Calu3 (cell line): ENCODE measurements at regions not wholly inside any gene's neighbourhood (a gene's known extent, or its start where the extent isn't known, plus 50 kb on each side); places are given as distances from the start of the nearest gene placed in this dataset.

Experiments
- BruUV-seq: library from RNA; stranded (reverse); fragments of 400-500 nt; replicated peaks from 2 replicates; lab custom pipeline; 2021; lab: Mats Ljungman, UMichigan
- CTCF ChIA-PET: fragments of 300-600 bp; sonication (Branson Sonifier 250); formaldehyde crosslinking; loops from one replicate; lab custom pipeline; 2022; ENCODE audit warnings: antibody characterized with exemption; lab: Charles Lee
- DNase-seq: peaks from one replicate; pipeline ENCODE4 v3.0.0; 2022
- H3K27ac Mint-ChIP-seq: one replicate; pipeline ENCODE4 v1.8.0; 2022; ENCODE audit warnings: mixed read lengths; ENCODE audit not compliant: unreplicated experiment
- H3K27me3 Mint-ChIP-seq: one replicate; pipeline ENCODE4 v1.8.0; 2022; ENCODE audit warnings: mixed read lengths; ENCODE audit not compliant: unreplicated experiment
- H3K36me3 Mint-ChIP-seq: one replicate; pipeline ENCODE4 v1.8.0; 2022; ENCODE audit warnings: mild to moderate bottlenecking, moderate library complexity, mixed read lengths; ENCODE audit not compliant: insufficient read depth, unreplicated experiment
- H3K4me1 Mint-ChIP-seq: one replicate; pipeline ENCODE4 v1.8.0; 2022; ENCODE audit warnings: mild to moderate bottlenecking, low read depth, mixed read lengths; ENCODE audit not compliant: unreplicated experiment
- H3K4me3 Mint-ChIP-seq: one replicate; pipeline ENCODE4 v1.8.0; 2022; ENCODE audit warnings: mild to moderate bottlenecking, low read depth, moderate library complexity, mixed read lengths; ENCODE audit not compliant: unreplicated experiment
- H3K9me3 Mint-ChIP-seq: one replicate; pipeline ENCODE4 v1.8.0; 2022; ENCODE audit warnings: low read depth, mixed read lengths; ENCODE audit not compliant: unreplicated experiment
- CTCF ChIP-seq: fragments of 200-600 bp; IDR thresholded peaks from one replicate; pipeline ENCODE4 v1.8.0; 2022; ENCODE audit warnings: antibody characterized with exemption; ENCODE audit not compliant: unreplicated experiment
- intact Hi-C: fragments of 100-400 bp; cut with micrococcal nuclease; formaldehyde crosslinking; loops from one replicate; pipeline ENCODE4 v1.10.0; 2022; ENCODE audit not compliant: unreplicated experiment

- Mint-ChIP-seq H3K4me3 (no peak overlapping the region), H3K9me3 (peaks cover 5% of the 10 kb centered on the region), H3K27ac (no peak overlapping the region), H3K36me3 (no peaks in the 10 kb centered on the region), H3K4me1 (no peaks in the 10 kb centered on the region), H3K27me3 (peaks cover 7% of the 10 kb centered on the region)
- DNase-seq: no peak
- intact Hi-C loops: no loop called here
- TF ChIP-seq CTCF: no peak
- CTCF ChIA-PET: no interaction called here
- no TSS peak for BruUV-seq
Observed at GRCh38 chr4:108244606-108245005, 75.9 kb upstream of the LEF1 start.

GRCh38 chr4:108240366-108240765, 71.6 kb upstream of the LEF1 start:
- BruUV-seq: no TSS peak
- CTCF ChIA-PET: no interaction called here
- H3K9me3 Mint-ChIP-seq: no peaks in the 10 kb centered on the region
- intact Hi-C loops: no loop called here
- no peaks in the 10 kb centered on the region for H3K36me3 Mint-ChIP-seq
- H3K27me3 Mint-ChIP-seq: peaks cover 10% of the 10 kb centered on the region
- no peak overlapping the region for H3K4me3 Mint-ChIP-seq
- no peak overlapping the region for H3K27ac Mint-ChIP-seq
- DNase-seq: no peak
- no peaks in the 10 kb centered on the region for H3K4me1 Mint-ChIP-seq
- TF ChIP-seq CTCF: no peak

GRCh38 chr4:108237693-108238092, 69.0 kb upstream of the LEF1 start:
- DNase-seq: no peak
- Mint-ChIP-seq H3K9me3 (peaks cover 3% of the 10 kb centered on the region), H3K27ac (no peak overlapping the region), H3K4me3 (no peak overlapping the region), H3K36me3 (no peaks in the 10 kb centered on the region), H3K27me3 (peaks cover 12% of the 10 kb centered on the region), H3K4me1 (no peaks in the 10 kb centered on the region)
- TF ChIP-seq CTCF: no peak
- BruUV-seq: no TSS peak
- CTCF ChIA-PET: no interaction called here
- intact Hi-C loops: no loop called here

- no peak overlapping the region for H3K27ac Mint-ChIP-seq
- H3K36me3 Mint-ChIP-seq: no peaks in the 10 kb centered on the region
- no peak overlapping the region for H3K4me3 Mint-ChIP-seq
- H3K27me3 Mint-ChIP-seq: peaks cover 12% of the 10 kb centered on the region
- BruUV-seq: no TSS peak
- no peak for DNase-seq
- TF ChIP-seq CTCF: no peak
- intact Hi-C loops: no loop called here
- CTCF ChIA-PET: no interaction called here
- no peaks in the 10 kb centered on the region for H3K4me1 Mint-ChIP-seq
- H3K9me3 Mint-ChIP-seq: peaks cover 7% of the 10 kb centered on the region
Observed at GRCh38 chr4:108236264-108236663, 67.5 kb upstream of the LEF1 start.
